Hepatocyte (in vitro differentiated cells): ENCODE measurements at regions not wholly inside any gene's neighbourhood (a gene's known extent, or its start where the extent isn't known, plus 50 kb on each side); places are given as distances from the start of the nearest gene placed in this dataset.

ENCODE experiments used
- DNase-seq: peaks from one replicate; pipeline ENCODE4 v3.0.0-alpha.2; 2016; ENCODE audit warnings: low spot score
- H2AFZ ChIP-seq: fragments of 200-600 bp; sonication (generic); 2 replicates; pipeline ENCODE4 v1.6.0; 2016; ENCODE audit warnings: antibody characterized with exemption, mild to moderate bottlenecking
- H3K27ac ChIP-seq: fragments of 200-600 bp; sonication (generic); 2 replicates; pipeline ENCODE4 v1.5.1; 2016; ENCODE audit warnings: mild to moderate bottlenecking
- H3K27me3 ChIP-seq: fragments of 200-600 bp; sonication (generic); 2 replicates; pipeline ENCODE4 v1.6.1; 2016
- H3K36me3 ChIP-seq: fragments of 200-600 bp; sonication (generic); replicated peaks from 2 replicates; pipeline ENCODE4 v1.5.1; 2016; ENCODE audit warnings: low read depth; ENCODE audit not compliant: insufficient read depth
- H3K4me1 ChIP-seq: fragments of 200-600 bp; sonication (generic); 2 replicates; pipeline ENCODE4 v1.5.1; 2016; ENCODE audit warnings: mild to moderate bottlenecking, moderate library complexity; ENCODE audit not compliant: insufficient read depth
- H3K4me2 ChIP-seq: fragments of 200-600 bp; sonication (generic); 2 replicates; pipeline ENCODE4 v1.6.0; 2016
- H3K4me3 ChIP-seq: fragments of 200-600 bp; sonication (generic); 2 replicates; pipeline ENCODE4 v1.5.1; 2016; ENCODE audit warnings: mild to moderate bottlenecking
- H3K79me2 ChIP-seq: fragments of 200-600 bp; sonication (generic); 2 replicates; pipeline ENCODE4 v1.6.0; 2017; ENCODE audit warnings: mild to moderate bottlenecking
- H3K9me2 ChIP-seq: fragments of 200-600 bp; sonication (generic); replicated peaks from 2 replicates; pipeline ENCODE4 v1.6.0; 2017; ENCODE audit warnings: mild to moderate bottlenecking; ENCODE audit not compliant: insufficient read depth
- H3K9me3 ChIP-seq: fragments of 200-600 bp; sonication (generic); 2 replicates; pipeline ENCODE4 v1.5.1; 2016; ENCODE audit warnings: low read depth, mild to moderate bottlenecking
- H4K20me1 ChIP-seq: fragments of 200-600 bp; sonication (generic); 2 replicates; pipeline ENCODE4 v1.6.0; 2016; ENCODE audit warnings: mild to moderate bottlenecking; ENCODE audit not compliant: insufficient read depth, poor library complexity, severe bottlenecking
- CTCF ChIP-seq: fragments of 200-600 bp; sonication (generic); IDR thresholded peaks from 2 replicates; pipeline ENCODE4 v1.5.1; 2016; ENCODE audit warnings: antibody characterized with exemption, mild to moderate bottlenecking; ENCODE audit not compliant: poor library complexity
- EZH2 ChIP-seq: fragments of 200-600 bp; sonication (generic); IDR thresholded peaks from 2 replicates; pipeline ENCODE4 v1.6.1; 2016; ENCODE audit warnings: antibody characterized with exemption, mild to moderate bottlenecking, borderline replicate concordance
- EZH2phosphoT487 ChIP-seq: fragments of 200-600 bp; sonication (generic); IDR thresholded peaks from one replicate; pipeline ENCODE4 v1.6.1; 2018; ENCODE audit warnings: antibody characterized with exemption, mild to moderate bottlenecking, low read depth, moderate library complexity; ENCODE audit not compliant: unreplicated experiment, severe bottlenecking
- WGBS: methylation state at CpG from one replicate; pipeline ENCODE4 v1.1.6; 2016; ENCODE audit warnings: low lambda C conversion rate; ENCODE audit errors: missing lambda C conversion rate; 5-methylcytosine and 5-hydroxymethylcytosine counted together

GRCh38 chr2:58665154-58665553, 424.0 kb upstream of the FANCL start:
- Histone ChIP-seq H3K9me3 (no peaks in the 10 kb centered on the region), H3K79me2 (no peaks in the 10 kb centered on the region), H3K27ac (no peak overlapping the region), H4K20me1 (no peaks in the 10 kb centered on the region), H2AFZ (no peak overlapping the region), H3K4me1 (no peaks in the 10 kb centered on the region), H3K9me2 (no peaks in the 10 kb centered on the region), H3K4me2 (no peak overlapping the region), H3K27me3 (no peaks in the 10 kb centered on the region), H3K4me3 (no peak overlapping the region), H3K36me3 (no peaks in the 10 kb centered on the region)
- DNase-seq = no peak
- 92% methylated on average over 3 of the region's 3 CpGs for whole genome bisulfite sequencing
- no peak for TF ChIP-seq CTCF
- no peak for TF ChIP-seq EZH2phosphoT487
- no peak for TF ChIP-seq EZH2

GRCh38 chr2:58664523-58665151, 423.5 kb upstream of the FANCL start:
- no peak overlapping the region for H3K27ac ChIP-seq
- no peaks in the 10 kb centered on the region for H3K79me2 ChIP-seq
- TF ChIP-seq EZH2 = no peak
- no peak for TF ChIP-seq CTCF
- no peak for TF ChIP-seq EZH2phosphoT487
- 73% methylated on average over 5 of the region's 5 CpGs for WGBS
- H3K9me3 ChIP-seq = no peaks in the 10 kb centered on the region
- DNase-seq = no peak
- H3K4me2 ChIP-seq = no peak overlapping the region
- no peaks in the 10 kb centered on the region for H3K27me3 ChIP-seq
- H3K9me2 ChIP-seq = no peaks in the 10 kb centered on the region
- no peaks in the 10 kb centered on the region for H3K4me1 ChIP-seq
- H3K4me3 ChIP-seq = no peak overlapping the region
- H3K36me3 ChIP-seq = no peaks in the 10 kb centered on the region
- H2AFZ ChIP-seq = no peak overlapping the region
- no peaks in the 10 kb centered on the region for H4K20me1 ChIP-seq

DNA sequence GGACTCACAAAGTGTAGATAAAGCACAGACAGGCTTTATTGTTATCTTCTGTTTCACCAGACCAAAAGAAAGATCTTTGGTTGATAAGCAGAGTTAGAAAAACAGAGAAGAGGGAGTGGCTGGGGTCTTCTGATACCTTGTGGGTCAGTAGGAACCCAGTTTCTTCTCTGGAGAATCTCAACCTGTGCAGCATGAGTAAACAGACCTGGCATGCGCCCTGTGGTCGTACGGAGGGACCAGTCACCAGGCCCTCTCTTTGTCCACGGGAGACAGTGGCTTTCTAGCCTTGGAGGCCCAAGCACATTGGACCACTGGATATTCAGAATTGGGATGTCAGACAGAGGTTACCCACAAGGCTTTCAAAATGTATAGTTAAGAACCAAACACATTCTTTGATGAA, 418.9 kb upstream of the FANCL start:
- no peaks in the 10 kb centered on the region for H3K79me2 ChIP-seq
- H3K9me3 ChIP-seq = no peaks in the 10 kb centered on the region
- TF ChIP-seq CTCF = no peak
- no peak for TF ChIP-seq EZH2phosphoT487
- no peak for TF ChIP-seq EZH2
- DNase-seq = no peak
- no peak overlapping the region for H2AFZ ChIP-seq
- H3K4me3 ChIP-seq = no peak overlapping the region
- H3K9me2 ChIP-seq = no peaks in the 10 kb centered on the region
- no peak overlapping the region for H3K4me2 ChIP-seq
- H4K20me1 ChIP-seq = no peaks in the 10 kb centered on the region
- H3K27ac ChIP-seq = no peak overlapping the region
- no peaks in the 10 kb centered on the region for H3K4me1 ChIP-seq
- no peaks in the 10 kb centered on the region for H3K27me3 ChIP-seq
- WGBS = 44% methylated on average over 4 of the region's 4 CpGs
- H3K36me3 ChIP-seq = no peaks in the 10 kb centered on the region

GRCh38 chr2:58655152-58655551, 414.0 kb upstream of the FANCL start:
- H3K4me3 ChIP-seq = no peak overlapping the region
- H2AFZ ChIP-seq = no peak overlapping the region
- H4K20me1 ChIP-seq = no peaks in the 10 kb centered on the region
- H3K27ac ChIP-seq = no peak overlapping the region
- H3K4me2 ChIP-seq = no peak overlapping the region
- no peaks in the 10 kb centered on the region for H3K4me1 ChIP-seq
- no peaks in the 10 kb centered on the region for H3K9me3 ChIP-seq
- TF ChIP-seq CTCF = no peak
- no peaks in the 10 kb centered on the region for H3K36me3 ChIP-seq
- no peaks in the 10 kb centered on the region for H3K79me2 ChIP-seq
- no peaks in the 10 kb centered on the region for H3K9me2 ChIP-seq
- no peaks in the 10 kb centered on the region for H3K27me3 ChIP-seq
- no peak for DNase-seq
